ENCODE measurements at regions not wholly inside any gene's neighbourhood (a gene's known extent, or its start where the extent isn't known, plus 50 kb on each side); places are given as distances from the start of the nearest gene placed in this dataset.

- no TSS peak for BruUV-seq (replicated peaks)
- TF ChIP-seq CTCF (conservative IDR thresholded peaks at IDR 0.05; ENCODE audit: low read length), result no peak
- no peak for TF ChIP-seq EZH2phosphoT487 (IDR thresholded peaks at IDR 0.05; ENCODE audit: borderline replicate concordance, low read depth, low read length)
- H3K4me3 ChIP-seq (ENCODE audit: low read depth, low read length, poor library complexity, severe bottlenecking), result no peak overlapping the region
- H3K79me2 ChIP-seq (ENCODE audit: insufficient read depth, low read depth, low read length), result no peaks in the 10 kb centered on the region
- DNase-seq (ENCODE audit: low spot score), result no peak
- no peaks in the 10 kb centered on the region for H3K9me3 ChIP-seq (ENCODE audit: low read length)
- ChIA-PET POLR2A (no interaction called here), CTCF (ENCODE audit: unreplicated experiment) (no interaction called here)
- no peaks in the 10 kb centered on the region for H4K20me1 ChIP-seq (ENCODE audit: insufficient read depth, low read length)
- H2AFZ ChIP-seq (ENCODE audit: low read length), result no peak overlapping the region
- H3K9me2 ChIP-seq (ENCODE audit: insufficient read depth, low read length), result no peaks in the 10 kb centered on the region
- intact Hi-C loops (cut with micrococcal nuclease; ENCODE audit: unreplicated experiment), result no loop called here
- no peak overlapping the region for H3K27ac ChIP-seq (ENCODE audit: low read depth, low read length, poor library complexity, severe bottlenecking)
- no peaks in the 10 kb centered on the region for H3K36me3 ChIP-seq (ENCODE audit: insufficient read depth, low read length)
- no peak overlapping the region for H3K4me2 ChIP-seq (ENCODE audit: low read length)
- H3K4me1 ChIP-seq (ENCODE audit: insufficient read depth, low read length, poor library complexity, severe bottlenecking), result no peaks in the 10 kb centered on the region
Observed at GRCh38 chr13:106112191-106112590, 423.3 kb downstream of the EFNB2 start.

GRCh38 chr13:106110241-106110855 lies 425.1 kb downstream of the EFNB2 start:
- Histone ChIP-seq H3K27ac (ENCODE audit: low read depth, low read length, poor library complexity, severe bottlenecking) (no peak overlapping the region), H3K36me3 (ENCODE audit: insufficient read depth, low read length) (no peaks in the 10 kb centered on the region), H3K9me3 (ENCODE audit: low read length) (no peaks in the 10 kb centered on the region), H4K20me1 (ENCODE audit: insufficient read depth, low read length) (no peaks in the 10 kb centered on the region), H2AFZ (ENCODE audit: low read length) (no peak overlapping the region), H3K4me2 (ENCODE audit: low read length) (no peak overlapping the region), H3K4me3 (ENCODE audit: low read depth, low read length, poor library complexity, severe bottlenecking) (no peak overlapping the region), H3K79me2 (ENCODE audit: insufficient read depth, low read depth, low read length) (no peaks in the 10 kb centered on the region), H3K4me1 (ENCODE audit: insufficient read depth, low read length, poor library complexity, severe bottlenecking) (no peaks in the 10 kb centered on the region), H3K9me2 (ENCODE audit: insufficient read depth, low read length) (no peaks in the 10 kb centered on the region)
- intact Hi-C loops (cut with micrococcal nuclease; ENCODE audit: unreplicated experiment), result no loop called here
- no TSS peak for BruUV-seq (replicated peaks)
- DNase-seq (ENCODE audit: low spot score), result no peak
- CTCF ChIA-PET (ENCODE audit: unreplicated experiment), result no interaction called here
- POLR2A ChIA-PET, result no interaction called here
- TF ChIP-seq EZH2phosphoT487 (IDR thresholded peaks at IDR 0.05; ENCODE audit: borderline replicate concordance, low read depth, low read length) (no peak), CTCF (conservative IDR thresholded peaks at IDR 0.05; ENCODE audit: low read length) (no peak)

- POLR2A ChIA-PET, result interaction anchor here (0.7 kb wide), 1 partner anchor 274 kb away, joined by 3 read pairs; no protein-coding TSS in a partner anchor
- no peaks in the 10 kb centered on the region for H3K36me3 ChIP-seq (ENCODE audit: insufficient read depth, low read length)
- no peaks in the 10 kb centered on the region for H3K9me2 ChIP-seq (ENCODE audit: insufficient read depth, low read length)
- no peaks in the 10 kb centered on the region for H3K79me2 ChIP-seq (ENCODE audit: insufficient read depth, low read depth, low read length)
- H3K27ac ChIP-seq (ENCODE audit: low read depth, low read length, poor library complexity, severe bottlenecking), result no peak overlapping the region
- no peak overlapping the region for H3K4me3 ChIP-seq (ENCODE audit: low read depth, low read length, poor library complexity, severe bottlenecking)
- no peaks in the 10 kb centered on the region for H3K4me1 ChIP-seq (ENCODE audit: insufficient read depth, low read length, poor library complexity, severe bottlenecking)
- TF ChIP-seq CTCF (conservative IDR thresholded peaks at IDR 0.05; ENCODE audit: low read length), result no peak
- no peak for TF ChIP-seq EZH2phosphoT487 (IDR thresholded peaks at IDR 0.05; ENCODE audit: borderline replicate concordance, low read depth, low read length)
- no peak for DNase-seq (ENCODE audit: low spot score)
- no peak overlapping the region for H3K4me2 ChIP-seq (ENCODE audit: low read length)
- no peaks in the 10 kb centered on the region for H3K9me3 ChIP-seq (ENCODE audit: low read length)
- no TSS peak for BruUV-seq (replicated peaks)
- H2AFZ ChIP-seq (ENCODE audit: low read length), result no peak overlapping the region
- intact Hi-C loops (cut with micrococcal nuclease; ENCODE audit: unreplicated experiment), result no loop called here
- H4K20me1 ChIP-seq (ENCODE audit: insufficient read depth, low read length), result no peaks in the 10 kb centered on the region
- CTCF ChIA-PET (ENCODE audit: unreplicated experiment), result no interaction called here
Observed at GRCh38 chr13:106109391-106109791, 426.1 kb downstream of the EFNB2 start.

Measured in OCI-LY7 (cell line).